HG03520 (cell line): ENCODE measurements at regions not wholly inside any gene's neighbourhood (a gene's known extent, or its start where the extent isn't known, plus 50 kb on each side); places are given as distances from the start of the nearest gene placed in this dataset.

ENCODE experiments used
- ATAC-seq: cut with Tn5 transposase; IDR thresholded peaks from one replicate; pipeline ENCODE4 v1.9.1; 2021; ENCODE audit warnings: mild to moderate bottlenecking, moderate library complexity; ENCODE audit not compliant: unreplicated experiment

- no peak for ATAC-seq
Measured at GRCh38 chr6:1096967-1097765, 214.7 kb upstream of the FOXQ1 start.

GRCh38 chr6:1094306-1094705, 217.6 kb upstream of the FOXQ1 start:
- ATAC-seq: no peak

GRCh38 chr6:1091900-1092299, 220.0 kb upstream of the FOXQ1 start:
- ATAC-seq: no peak

GRCh38 chr6:1089859-1090258, 222.0 kb upstream of the FOXQ1 start:
- ATAC-seq: no peak

- no peak for ATAC-seq
Measured at GRCh38 chr6:1088492-1089001, 223.4 kb upstream of the FOXQ1 start.

- ATAC-seq: no peak
Measured at GRCh38 chr6:1087154-1087843, 224.6 kb upstream of the FOXQ1 start.

- ATAC-seq: no peak
Measured at GRCh38 chr6:1086446-1087153, 225.3 kb upstream of the FOXQ1 start.

GRCh38 chr6:1082285-1082935, 229.5 kb upstream of the FOXQ1 start:
- ATAC-seq: no peak

GRCh38 chr6:1081551-1082284, 230.2 kb upstream of the FOXQ1 start:
- ATAC-seq: no peak

- no peak for ATAC-seq
Measured at GRCh38 chr6:1080453-1081337, 231.2 kb upstream of the FOXQ1 start.

- no peak for ATAC-seq
Measured at GRCh38 chr6:1079525-1079924, 232.4 kb upstream of the FOXQ1 start.

GRCh38 chr6:1077478-1078416, 234.2 kb upstream of the FOXQ1 start:
- no peak for ATAC-seq

GRCh38 chr6:1076531-1077459, 235.1 kb upstream of the FOXQ1 start:
- no peak for ATAC-seq

- ATAC-seq: no peak
Measured at GRCh38 chr6:1075880-1076279, 236.0 kb upstream of the FOXQ1 start.

- ATAC-seq: no peak
Measured at GRCh38 chr6:1075444-1075843, 236.5 kb upstream of the FOXQ1 start.

- no peak for ATAC-seq
Measured at GRCh38 chr6:1070085-1070521, 241.8 kb upstream of the FOXQ1 start.

- ATAC-seq: no peak
Measured at GRCh38 chr6:1068905-1069304, 243.0 kb upstream of the FOXQ1 start.
